22Rv1 (cell line): ENCODE measurements at regions not wholly inside any gene's neighbourhood (a gene's known extent, or its start where the extent isn't known, plus 50 kb on each side); places are given as distances from the start of the nearest gene placed in this dataset.

Experiments used
- CTCF ChIP-seq: fragments of 450-650 bp; IDR thresholded peaks from 2 replicates; pipeline ENCODE4 v1.5.1; 2017; ENCODE audit warnings: mild to moderate bottlenecking
- ZFX ChIP-seq: fragments of 450-650 bp; IDR thresholded peaks from 2 replicates; pipeline ENCODE4 v1.6.1; 2017; ENCODE audit warnings: antibody characterized with exemption, borderline replicate concordance

GRCh38 chr13:46495651-46496050 lies 57.3 kb upstream of the LRCH1 start:
- no peak for TF ChIP-seq CTCF
- TF ChIP-seq ZFX = no peak
